Stomach (tissue), 4 donors: ENCODE measurements at regions not wholly inside any gene's neighbourhood (a gene's known extent, or its start where the extent isn't known, plus 50 kb on each side); places are given as distances from the start of the nearest gene placed in this dataset.

Experiments
- EP300 ChIP-seq: sonication (generic); formaldehyde crosslinking; IDR thresholded peaks from one replicate; pipeline ENCODE4 v1.6.1; 2017; ENCODE audit warnings: antibody characterized with exemption
- POLR2A ChIP-seq, 4 donors: fragments of 450-650 bp; IDR thresholded peaks; one replicate each; pipeline ENCODE4 v1.6.1; 2016; ENCODE audit warnings: antibody characterized with exemption in 4 of 4, control low read depth in 2 of 4, mild to moderate bottlenecking in 1 of 4, moderate library complexity in 1 of 4
- POLR2AphosphoS5 ChIP-seq, 3 donors: sonication (generic); formaldehyde crosslinking; IDR thresholded peaks; one replicate each; pipeline ENCODE4 v1.6.1; 2016; ENCODE audit warnings: antibody characterized with exemption in 3 of 3
- TF ChIP-seq, protein P1 (sequence below), 7 experiments: fragments of 450-650 bp in 4 of 7; fragments of 200-600 bp in 3 of 7; sonication (generic) in 3 of 7; IDR thresholded peaks; one replicate each; pipeline ENCODE4 v1.5.1; 2016 to 2019; ENCODE audit warnings: antibody characterized with exemption in 7 of 7, control low read depth in 2 of 7, mild to moderate bottlenecking in 1 of 7

DNA sequence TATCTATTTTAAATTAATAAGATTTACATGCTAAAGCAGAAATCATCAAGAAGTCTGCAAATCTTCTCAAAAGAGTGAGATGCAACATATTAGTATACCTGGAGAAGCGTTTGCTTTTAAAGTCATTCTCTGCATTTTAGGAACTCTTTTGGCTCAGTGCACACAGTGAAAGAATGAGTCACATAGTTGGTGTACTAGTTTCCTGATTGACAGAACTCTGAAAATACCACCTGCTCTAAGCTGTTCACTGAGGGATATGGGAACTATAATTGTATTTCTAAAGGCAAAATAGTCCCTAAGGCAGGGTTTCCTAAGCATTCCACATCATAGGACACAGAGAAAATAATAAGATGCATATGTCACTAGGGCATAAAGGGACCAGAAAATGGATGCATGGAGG is 838.5 kb downstream of the DIPK2A start:
- TF ChIP-seq, protein P1, sequence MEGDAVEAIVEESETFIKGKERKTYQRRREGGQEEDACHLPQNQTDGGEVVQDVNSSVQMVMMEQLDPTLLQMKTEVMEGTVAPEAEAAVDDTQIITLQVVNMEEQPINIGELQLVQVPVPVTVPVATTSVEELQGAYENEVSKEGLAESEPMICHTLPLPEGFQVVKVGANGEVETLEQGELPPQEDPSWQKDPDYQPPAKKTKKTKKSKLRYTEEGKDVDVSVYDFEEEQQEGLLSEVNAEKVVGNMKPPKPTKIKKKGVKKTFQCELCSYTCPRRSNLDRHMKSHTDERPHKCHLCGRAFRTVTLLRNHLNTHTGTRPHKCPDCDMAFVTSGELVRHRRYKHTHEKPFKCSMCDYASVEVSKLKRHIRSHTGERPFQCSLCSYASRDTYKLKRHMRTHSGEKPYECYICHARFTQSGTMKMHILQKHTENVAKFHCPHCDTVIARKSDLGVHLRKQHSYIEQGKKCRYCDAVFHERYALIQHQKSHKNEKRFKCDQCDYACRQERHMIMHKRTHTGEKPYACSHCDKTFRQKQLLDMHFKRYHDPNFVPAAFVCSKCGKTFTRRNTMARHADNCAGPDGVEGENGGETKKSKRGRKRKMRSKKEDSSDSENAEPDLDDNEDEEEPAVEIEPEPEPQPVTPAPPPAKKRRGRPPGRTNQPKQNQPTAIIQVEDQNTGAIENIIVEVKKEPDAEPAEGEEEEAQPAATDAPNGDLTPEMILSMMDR (IDR thresholded peaks at IDR 0.05) = no peak
- TF ChIP-seq POLR2A (IDR thresholded peaks at IDR 0.05) (no peak), EP300 (no peak), POLR2AphosphoS5 (IDR thresholded peaks at IDR 0.05) (no peak)
